ENCODE measurements at regions not wholly inside any gene's neighbourhood (a gene's known extent, or its start where the extent isn't known, plus 50 kb on each side); places are given as distances from the start of the nearest gene placed in this dataset.

- no peak for DNase-seq (ENCODE audit: low read depth in 2 of 2)
- no peak overlapping the region for H3K4me3 ChIP-seq (replicated peaks in 1 of 2; ENCODE audit: low read depth in 2 of 2, low read length in 2 of 2)
- TF ChIP-seq CTCF (IDR thresholded peaks at IDR 0.05; ENCODE audit: low read depth, low read length) = no peak
These were observed 1428.4 kb upstream of the CDH2 start for GRCh38 chr18:29605365-29605764.

GRCh38 chr18:29596959-29597358 lies 1420.0 kb upstream of the CDH2 start:
- TF ChIP-seq CTCF (IDR thresholded peaks at IDR 0.05; ENCODE audit: low read depth, low read length) = no peak
- H3K4me3 ChIP-seq (replicated peaks in 1 of 2; ENCODE audit: low read depth in 2 of 2, low read length in 2 of 2) = no peak overlapping the region
- DNase-seq (ENCODE audit: low read depth in 2 of 2) = no peak

GRCh38 chr18:29594493-29594892 lies 1417.6 kb upstream of the CDH2 start:
- no peak for DNase-seq (ENCODE audit: low read depth in 2 of 2)
- TF ChIP-seq CTCF (IDR thresholded peaks at IDR 0.05; ENCODE audit: low read depth, low read length) = no peak
- no peak overlapping the region for H3K4me3 ChIP-seq (replicated peaks in 1 of 2; ENCODE audit: low read depth in 2 of 2, low read length in 2 of 2)

- TF ChIP-seq CTCF (IDR thresholded peaks at IDR 0.05; ENCODE audit: low read depth, low read length) = no peak
- no peak for DNase-seq (ENCODE audit: low read depth in 2 of 2)
- H3K4me3 ChIP-seq (replicated peaks in 1 of 2; ENCODE audit: low read depth in 2 of 2, low read length in 2 of 2) = no peak overlapping the region
These were observed 1411.6 kb upstream of the CDH2 start for GRCh38 chr18:29588446-29589100.

GRCh38 chr18:29586210-29586609 lies 1409.3 kb upstream of the CDH2 start:
- no peak for TF ChIP-seq CTCF (IDR thresholded peaks at IDR 0.05; ENCODE audit: low read depth, low read length)

GRCh38 chr18:29560270-29560669 lies 1383.3 kb upstream of the CDH2 start:
- no peak for TF ChIP-seq CTCF (IDR thresholded peaks at IDR 0.05; ENCODE audit: low read depth, low read length)
- DNase-seq (ENCODE audit: low read depth in 2 of 2) = no peak
- H3K4me3 ChIP-seq (replicated peaks in 1 of 2; ENCODE audit: low read depth in 2 of 2, low read length in 2 of 2) = no peak overlapping the region

More at GRCh38 chr18:29586210-29586609, 1409.3 kb upstream of the CDH2 start:
- no peak overlapping the region for H3K4me3 ChIP-seq (replicated peaks in 1 of 2; ENCODE audit: low read depth in 2 of 2, low read length in 2 of 2)
- no peak for DNase-seq (ENCODE audit: low read depth in 2 of 2)

GRCh38 chr18:29556070-29556469 lies 1379.1 kb upstream of the CDH2 start:
- no peak for TF ChIP-seq CTCF (IDR thresholded peaks at IDR 0.05; ENCODE audit: low read depth, low read length)
- no peak for DNase-seq (ENCODE audit: low read depth in 2 of 2)
- H3K4me3 ChIP-seq (replicated peaks in 1 of 2; ENCODE audit: low read depth in 2 of 2, low read length in 2 of 2) = no peak overlapping the region
